BJ (cell line): ENCODE measurements at regions not wholly inside any gene's neighbourhood (a gene's known extent, or its start where the extent isn't known, plus 50 kb on each side); places are given as distances from the start of the nearest gene placed in this dataset.

Experiments used
- CTCF ChIA-PET: fragments of 350-600 bp; formaldehyde crosslinking; extraction: SDS; loops from one replicate; lab custom pipeline; 2021; ENCODE audit warnings: antibody characterized with exemption, inconsistent platforms; lab: Yijun Ruan, JAX
- POLR2A ChIA-PET: fragments of 300-600 bp; sonication (Branson Sonifier 250); formaldehyde crosslinking; extraction: SDS; loops from one replicate; lab custom pipeline; 2021; ENCODE audit warnings: antibody characterized with exemption; lab: Charles Lee
- DNase-seq: peaks from one replicate; pipeline ENCODE4 v3.0.0-alpha.2; 2011; ENCODE audit warnings: low read depth
- H3K27me3 ChIP-seq: 2 replicates; pipeline ENCODE4 v1.6.0; 2011; ENCODE audit warnings: low read length; ENCODE audit not compliant: control insufficient read depth, insufficient read depth
- H3K36me3 ChIP-seq: 2 replicates; pipeline ENCODE4 v1.5.1; 2011; ENCODE audit warnings: low read length; ENCODE audit not compliant: control insufficient read depth, insufficient read depth
- H3K4me3 ChIP-seq: 2 replicates; pipeline ENCODE4 v1.5.1; 2011; ENCODE audit warnings: low read depth, mild to moderate bottlenecking, control low read depth, low read length
- TF ChIP-seq, protein P1 (sequence below): IDR thresholded peaks from 2 replicates; pipeline ENCODE4 v1.5.1; 2011; ENCODE audit warnings: low read depth, mild to moderate bottlenecking, control low read depth, inconsistent platforms, low read length, moderate library complexity; ENCODE audit not compliant: insufficient read depth

DNA sequence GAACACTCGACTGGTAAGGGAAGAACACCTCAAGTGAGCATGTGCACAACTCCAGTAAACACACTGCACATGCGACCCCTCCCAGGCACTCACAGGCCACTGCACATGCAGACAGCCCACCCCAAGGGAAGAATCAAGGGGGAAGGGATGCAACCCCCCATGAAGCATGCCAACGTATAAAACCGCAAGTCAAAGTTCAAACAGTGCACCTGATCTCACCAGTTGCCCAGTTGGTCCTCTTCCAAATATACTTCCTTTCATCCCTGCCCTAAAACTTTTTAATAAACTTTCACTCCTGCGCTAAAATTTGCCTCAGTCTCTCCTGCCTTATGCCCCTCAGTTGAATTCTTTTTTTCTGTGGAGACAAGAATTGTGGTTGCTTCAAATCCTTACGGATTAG is 51.0 kb upstream of the TOM1L1 start:
- ChIA-PET POLR2A (no interaction called here), CTCF (no interaction called here)

More for the DNA sequence above, 51.0 kb upstream of the TOM1L1 start:
- H3K4me3 ChIP-seq: no peak overlapping the region
- H3K36me3 ChIP-seq: no peaks in the 10 kb centered on the region
- no peaks in the 10 kb centered on the region for H3K27me3 ChIP-seq
- TF ChIP-seq, protein P1, sequence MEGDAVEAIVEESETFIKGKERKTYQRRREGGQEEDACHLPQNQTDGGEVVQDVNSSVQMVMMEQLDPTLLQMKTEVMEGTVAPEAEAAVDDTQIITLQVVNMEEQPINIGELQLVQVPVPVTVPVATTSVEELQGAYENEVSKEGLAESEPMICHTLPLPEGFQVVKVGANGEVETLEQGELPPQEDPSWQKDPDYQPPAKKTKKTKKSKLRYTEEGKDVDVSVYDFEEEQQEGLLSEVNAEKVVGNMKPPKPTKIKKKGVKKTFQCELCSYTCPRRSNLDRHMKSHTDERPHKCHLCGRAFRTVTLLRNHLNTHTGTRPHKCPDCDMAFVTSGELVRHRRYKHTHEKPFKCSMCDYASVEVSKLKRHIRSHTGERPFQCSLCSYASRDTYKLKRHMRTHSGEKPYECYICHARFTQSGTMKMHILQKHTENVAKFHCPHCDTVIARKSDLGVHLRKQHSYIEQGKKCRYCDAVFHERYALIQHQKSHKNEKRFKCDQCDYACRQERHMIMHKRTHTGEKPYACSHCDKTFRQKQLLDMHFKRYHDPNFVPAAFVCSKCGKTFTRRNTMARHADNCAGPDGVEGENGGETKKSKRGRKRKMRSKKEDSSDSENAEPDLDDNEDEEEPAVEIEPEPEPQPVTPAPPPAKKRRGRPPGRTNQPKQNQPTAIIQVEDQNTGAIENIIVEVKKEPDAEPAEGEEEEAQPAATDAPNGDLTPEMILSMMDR: no peak
- no peak for DNase-seq
